ENCODE measurements at regions not wholly inside any gene's neighbourhood (a gene's known extent, or its start where the extent isn't known, plus 50 kb on each side); places are given as distances from the start of the nearest gene placed in this dataset.

DNA sequence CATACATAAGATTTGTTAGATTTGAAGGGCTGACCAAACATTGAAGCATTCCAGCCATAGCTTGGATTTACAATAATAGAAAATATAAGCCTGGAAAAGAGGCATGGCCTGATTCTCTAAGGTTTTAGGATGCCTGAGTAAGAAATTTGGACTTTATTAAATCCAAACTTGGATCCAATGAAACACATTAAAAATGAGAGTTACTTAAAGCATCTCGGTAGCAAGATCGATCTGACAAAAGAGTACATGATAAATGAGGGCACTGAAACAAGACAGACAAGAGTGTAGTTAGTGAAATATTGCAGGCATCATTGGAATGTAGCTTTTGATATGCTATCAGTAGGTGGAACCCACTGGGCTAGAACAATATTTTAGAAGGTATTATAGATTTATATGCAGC, 855.7 kb upstream of the DPPA4 start:
- no peak for DNase-seq (ENCODE audit: low read depth in 1 of 2, low spot score in 1 of 2)

DNA sequence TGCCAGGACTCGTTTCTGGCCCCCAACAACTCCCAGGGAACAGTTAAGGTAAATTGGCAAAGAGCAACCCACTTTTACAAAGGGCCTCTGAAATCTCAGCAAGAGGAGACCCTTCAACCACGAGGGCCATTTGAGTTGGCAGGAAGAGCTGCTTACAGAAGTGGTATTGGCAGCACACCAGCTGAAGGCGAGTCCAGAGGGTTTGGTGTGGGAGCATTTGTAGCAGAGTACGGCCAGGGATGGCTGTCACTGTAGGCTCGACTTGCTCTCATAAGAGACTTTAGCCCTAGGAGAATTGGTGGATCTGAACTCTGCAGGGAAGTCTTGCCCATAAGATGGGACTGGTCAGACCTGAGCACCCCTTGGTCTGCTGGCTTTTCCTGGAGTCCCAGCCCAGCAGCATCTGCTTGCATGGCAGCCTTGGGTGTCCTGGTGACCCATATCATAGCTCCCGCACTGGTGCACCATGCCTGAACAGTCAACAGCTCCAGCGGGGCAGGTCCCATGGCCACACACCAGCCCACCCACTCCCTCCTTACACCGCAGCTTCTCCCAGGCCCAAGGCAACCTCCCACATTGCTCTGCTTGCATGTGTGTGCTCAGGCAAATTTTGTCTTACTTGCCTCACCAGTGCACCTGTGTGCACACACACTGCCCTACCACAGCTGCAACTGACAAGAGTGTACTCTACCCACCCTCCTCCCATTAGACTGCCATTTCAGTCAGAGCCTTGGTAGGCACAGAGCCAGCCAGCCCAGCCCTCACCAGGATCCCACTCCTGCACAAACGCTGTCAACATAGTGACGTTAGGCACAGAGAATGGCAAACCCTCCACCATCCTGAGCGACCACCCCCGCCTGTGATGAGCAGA, 861.6 kb upstream of the DPPA4 start:
- no peak for DNase-seq (ENCODE audit: low read depth in 1 of 2, low spot score in 1 of 2)

DNA sequence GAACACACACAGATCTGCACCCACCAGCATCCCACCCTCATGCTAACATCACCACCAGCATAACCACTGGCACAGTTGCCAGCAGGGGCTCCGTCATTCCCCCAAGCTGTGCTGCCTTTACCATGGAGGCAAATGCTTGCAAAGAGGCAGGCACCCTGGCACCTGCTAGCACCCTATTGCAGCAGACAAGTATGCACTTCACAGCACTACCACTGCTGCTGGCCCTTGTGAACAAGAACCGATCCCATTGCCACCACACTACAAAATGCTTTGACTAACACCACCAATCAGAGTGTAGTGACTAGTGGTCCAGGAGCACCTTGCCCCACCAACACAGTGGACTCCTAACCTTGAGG, 862.2 kb upstream of the DPPA4 start:
- DNase-seq (ENCODE audit: low read depth in 1 of 2, low spot score in 1 of 2) = no peak

DNA sequence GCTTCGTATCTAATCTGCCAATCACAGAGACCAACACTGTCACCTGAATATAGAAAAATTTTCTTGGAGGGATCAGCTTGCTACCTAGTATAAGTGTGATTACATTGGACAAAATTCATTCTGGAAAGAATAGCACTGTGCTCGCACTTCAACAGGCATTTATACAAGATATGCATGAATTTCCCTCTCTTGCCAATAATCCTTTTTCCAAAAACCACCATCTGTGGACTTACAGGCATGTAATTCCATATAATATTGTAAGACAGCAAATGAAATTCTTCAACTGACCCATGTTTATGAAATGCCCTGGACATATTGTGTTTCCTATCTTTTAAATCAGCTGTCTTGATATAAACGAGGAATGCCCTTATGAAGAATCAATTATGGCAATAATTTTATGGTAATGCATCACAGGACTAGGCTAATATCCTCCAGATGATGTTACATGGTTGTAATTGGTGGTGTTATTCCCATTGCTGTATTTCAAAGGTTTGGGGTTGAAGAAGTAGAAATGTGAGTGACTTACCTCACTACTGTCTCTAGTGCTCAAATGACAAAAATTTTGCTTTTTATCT, 861.4 kb upstream of the NECTIN3 start:
- no peak for DNase-seq (ENCODE audit: low read depth in 1 of 2, low spot score in 1 of 2)

DNA sequence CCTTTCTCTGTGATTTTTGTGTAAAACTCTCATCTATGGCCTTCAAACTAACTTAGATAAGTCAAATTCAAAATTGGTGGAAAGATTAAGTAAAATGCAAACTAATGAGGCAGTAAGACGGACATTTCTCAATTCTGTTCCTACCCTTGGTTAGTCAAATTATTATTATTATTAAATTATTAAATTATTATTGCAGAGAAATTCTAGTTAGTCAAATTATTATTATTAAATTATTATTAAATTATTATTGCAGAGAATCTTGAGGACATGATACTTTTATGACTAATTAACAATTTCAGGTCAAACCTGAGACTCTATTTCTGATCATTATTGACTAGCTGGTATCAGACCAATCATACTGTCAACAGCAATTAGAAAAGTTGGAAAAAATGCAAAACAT, 845.0 kb upstream of the NECTIN3 start:
- no peak for DNase-seq (ENCODE audit: low read depth in 1 of 2, low spot score in 1 of 2)

DNA sequence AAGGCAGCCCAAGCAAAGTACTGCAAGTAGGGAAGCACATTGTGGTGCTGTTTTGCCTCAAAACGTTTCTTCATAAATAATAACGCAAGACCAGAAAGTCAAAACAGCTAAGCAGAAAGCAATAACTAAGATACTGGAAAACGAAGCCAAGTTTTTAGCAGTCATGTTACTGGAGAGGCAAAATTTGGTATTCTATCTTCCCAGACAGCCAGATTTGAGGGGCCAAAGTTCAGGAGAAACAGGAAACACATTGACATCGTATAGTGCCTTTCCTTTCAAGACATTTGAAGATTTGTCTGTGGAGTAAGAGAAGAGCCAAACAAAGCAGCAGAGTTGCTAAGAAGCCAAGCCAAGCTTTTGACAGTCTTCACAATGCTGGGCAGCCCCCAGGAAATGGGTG, 843.6 kb upstream of the NECTIN3 start:
- DNase-seq (ENCODE audit: low read depth in 1 of 2, low spot score in 1 of 2) = no peak

DNA sequence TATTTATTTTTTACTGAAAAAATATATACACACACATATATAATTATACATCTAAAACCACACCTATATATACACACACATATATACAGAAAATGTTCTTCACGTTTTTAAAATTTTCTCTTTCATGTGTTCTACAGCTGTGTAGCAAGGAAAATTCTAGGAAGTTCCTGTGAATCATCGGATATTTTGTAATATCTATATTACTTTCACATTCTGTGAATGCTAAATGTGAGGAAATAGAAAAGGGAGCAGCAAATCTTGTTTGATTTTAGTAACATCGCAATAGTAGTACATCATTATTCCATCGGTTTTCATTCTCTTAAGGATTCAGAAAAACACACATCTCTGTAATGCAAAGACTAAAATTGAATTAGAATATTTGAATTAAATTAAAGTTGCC, 836.8 kb upstream of the NECTIN3 start:
- DNase-seq (ENCODE audit: low read depth in 1 of 2, low spot score in 1 of 2) = no peak

DNA sequence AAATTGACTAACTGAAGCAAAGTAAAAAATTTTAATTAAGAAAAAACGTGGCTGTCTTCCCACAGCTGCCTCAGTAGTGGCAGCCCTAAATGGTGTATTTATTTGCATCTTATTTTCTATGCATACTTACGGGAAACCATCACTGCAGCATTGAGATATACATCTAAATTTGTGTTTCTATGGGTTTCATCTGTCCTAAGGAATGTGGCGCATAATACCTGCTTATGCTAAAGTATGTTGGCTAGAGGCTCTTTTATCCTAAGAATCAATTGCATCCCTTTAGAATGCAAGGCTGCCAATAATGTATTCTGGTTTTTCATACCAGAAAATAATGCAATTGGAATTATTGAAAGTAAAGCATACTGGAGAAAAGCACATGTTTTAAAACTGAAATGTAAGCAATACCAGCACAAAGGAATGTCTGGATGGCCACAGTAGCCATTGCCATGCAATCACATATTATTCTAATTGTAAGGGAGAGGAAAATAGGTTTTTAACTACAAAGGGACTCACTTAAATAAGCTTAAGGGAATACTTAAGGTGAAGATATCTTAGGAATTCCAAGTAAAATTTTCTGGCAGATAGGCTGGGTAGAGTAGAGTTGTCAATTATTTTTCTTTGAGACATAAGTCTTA, 834.5 kb upstream of the NECTIN3 start:
- no peak for DNase-seq (ENCODE audit: low read depth in 1 of 2, low spot score in 1 of 2)

DNA sequence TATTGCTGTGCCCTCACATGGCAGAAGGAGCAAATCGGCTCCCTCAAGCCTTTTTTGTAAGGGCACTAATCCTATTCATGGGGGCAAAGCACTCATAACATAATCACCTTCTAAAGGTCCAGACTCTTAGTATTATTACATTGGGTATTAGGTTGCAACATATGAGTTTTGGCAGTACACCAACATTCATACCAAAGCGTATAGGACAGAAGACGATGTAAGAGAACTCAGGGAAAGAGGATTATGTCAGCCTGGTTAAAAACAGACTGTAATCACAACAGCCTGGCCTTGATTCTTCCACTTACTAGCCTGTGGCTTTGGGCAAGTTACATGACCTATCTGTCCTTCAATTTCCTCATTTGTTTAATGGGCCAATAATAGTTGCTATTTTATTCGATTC, 828.5 kb upstream of the NECTIN3 start:
- no peak for DNase-seq (ENCODE audit: low read depth in 1 of 2, low spot score in 1 of 2)

DNA sequence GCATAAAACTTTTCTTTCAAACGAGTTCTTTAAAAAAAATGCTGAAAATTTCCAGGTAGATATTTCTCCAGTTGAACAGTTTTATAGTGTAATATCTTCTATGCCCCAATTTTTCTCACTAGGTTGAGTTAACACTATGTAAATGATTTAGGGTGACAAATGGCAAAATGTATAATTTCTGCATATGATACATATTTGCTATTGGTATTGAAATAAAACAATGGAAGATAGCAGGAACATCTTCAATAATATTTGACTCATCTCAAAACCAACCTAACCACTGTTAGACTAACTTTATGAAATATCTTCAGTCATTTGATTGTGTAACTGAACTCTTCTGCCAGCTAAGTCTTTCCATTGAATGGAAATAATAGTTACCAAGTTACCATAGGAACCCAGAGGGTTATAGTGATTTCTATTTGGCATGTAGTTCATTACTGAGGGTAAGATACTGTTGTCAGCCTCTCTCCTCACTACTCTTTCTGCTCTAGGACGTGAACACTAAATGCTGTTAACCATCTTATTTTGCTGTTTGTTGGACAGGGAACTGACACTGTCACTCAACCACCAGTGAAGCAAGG, 824.7 kb upstream of the NECTIN3 start:
- no peak for DNase-seq (ENCODE audit: low read depth in 1 of 2, low spot score in 1 of 2)

DNA sequence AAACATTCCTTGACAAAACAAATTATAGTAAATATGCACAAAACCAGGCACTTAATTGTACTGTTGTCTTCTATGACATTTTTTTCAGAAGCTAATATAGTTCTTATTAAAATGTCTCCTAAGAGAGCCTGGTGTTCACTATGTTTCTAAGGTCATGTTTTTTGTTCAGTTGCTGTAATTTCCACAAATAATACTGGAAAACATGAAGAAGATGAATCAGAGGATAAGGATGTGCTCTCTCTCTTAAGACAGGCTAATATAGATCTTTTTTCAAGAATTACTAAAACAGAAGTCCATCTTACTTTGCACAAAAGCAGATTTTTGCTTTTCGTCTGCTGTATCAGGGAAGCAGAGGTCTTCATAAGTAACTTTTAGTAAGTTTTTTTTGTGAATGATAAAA, 823.0 kb upstream of the NECTIN3 start:
- DNase-seq (ENCODE audit: low read depth in 1 of 2, low spot score in 1 of 2) = no peak

DNA sequence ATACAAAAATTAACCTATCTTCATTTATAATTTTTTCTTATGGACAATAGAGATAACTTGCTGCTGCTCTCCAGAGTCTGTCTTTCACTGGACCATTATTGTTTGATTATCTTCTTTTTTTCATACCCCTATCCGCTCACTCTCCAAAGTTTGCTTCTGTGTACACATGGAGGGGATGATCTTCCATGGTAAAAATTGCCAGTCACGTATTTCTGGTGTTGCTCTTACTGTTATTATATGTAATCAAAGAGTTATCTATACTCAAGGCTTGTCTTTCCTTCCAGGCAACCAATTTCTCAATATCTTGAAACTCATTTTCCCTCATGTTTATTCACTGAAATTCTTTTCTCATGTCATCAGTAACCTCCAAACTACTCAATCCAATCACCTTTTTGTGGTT, 817.8 kb upstream of the NECTIN3 start:
- no peak for DNase-seq (ENCODE audit: low read depth in 1 of 2, low spot score in 1 of 2)

DNA sequence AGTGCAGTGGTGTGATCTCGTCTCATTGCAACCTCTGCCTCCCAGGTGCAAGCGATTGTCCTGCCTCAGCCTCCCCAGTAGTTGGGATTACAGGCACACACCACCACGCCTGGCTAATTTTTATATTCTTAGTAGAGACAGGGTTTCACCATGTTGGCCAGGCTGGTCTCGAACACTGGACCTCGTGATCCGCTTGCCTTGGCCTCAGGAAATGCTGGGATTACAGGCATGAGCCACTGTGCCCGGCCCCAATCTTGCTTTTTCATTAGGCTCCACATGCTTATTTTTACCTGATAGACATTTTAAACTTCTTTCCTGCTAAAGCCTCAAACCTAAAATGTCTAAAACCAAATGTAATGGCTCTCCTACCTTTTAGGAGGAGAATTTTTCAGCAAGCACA, 817.0 kb upstream of the NECTIN3 start:
- DNase-seq (ENCODE audit: low read depth in 1 of 2, low spot score in 1 of 2) = no peak

DNA sequence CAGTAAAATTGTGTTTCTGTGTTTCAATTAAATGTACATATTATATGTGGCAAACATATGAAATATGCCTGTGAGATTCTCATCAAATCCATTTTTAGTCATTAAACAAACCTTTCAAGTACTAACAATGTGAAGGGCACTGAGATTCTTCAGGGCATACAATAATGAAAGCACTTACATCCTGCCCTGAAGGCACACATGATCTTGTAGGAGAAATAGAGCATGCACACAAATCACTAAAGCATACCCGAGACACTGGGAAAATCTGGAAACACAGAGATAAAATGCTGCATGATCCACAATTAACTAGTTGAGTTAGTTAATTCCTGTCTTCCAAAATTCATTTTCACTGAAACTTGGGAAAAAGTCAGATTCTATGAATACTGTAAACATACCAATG, 810.5 kb upstream of the NECTIN3 start:
- no peak for DNase-seq (ENCODE audit: low read depth in 1 of 2, low spot score in 1 of 2)

DNA sequence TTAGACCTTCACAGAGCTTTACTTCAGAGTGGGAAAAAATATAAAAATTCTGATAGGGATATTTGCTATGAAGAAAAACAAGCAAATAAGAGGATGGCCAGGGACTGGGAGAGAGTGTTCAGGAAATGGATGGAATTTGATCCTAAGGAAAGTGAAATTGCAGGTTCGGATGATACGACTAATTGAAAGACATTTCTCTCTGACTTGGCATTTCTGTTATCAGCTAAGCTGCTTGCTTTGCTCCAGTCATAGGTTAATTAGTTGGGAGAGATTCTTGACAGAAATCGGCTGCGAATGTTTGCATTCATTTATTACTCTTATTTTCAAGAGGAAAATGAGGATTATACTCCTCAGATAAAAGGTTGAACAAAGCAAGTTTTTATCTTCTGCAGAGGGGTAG, 808.7 kb upstream of the NECTIN3 start:
- DNase-seq (ENCODE audit: low read depth in 1 of 2, low spot score in 1 of 2) = no peak

DNA sequence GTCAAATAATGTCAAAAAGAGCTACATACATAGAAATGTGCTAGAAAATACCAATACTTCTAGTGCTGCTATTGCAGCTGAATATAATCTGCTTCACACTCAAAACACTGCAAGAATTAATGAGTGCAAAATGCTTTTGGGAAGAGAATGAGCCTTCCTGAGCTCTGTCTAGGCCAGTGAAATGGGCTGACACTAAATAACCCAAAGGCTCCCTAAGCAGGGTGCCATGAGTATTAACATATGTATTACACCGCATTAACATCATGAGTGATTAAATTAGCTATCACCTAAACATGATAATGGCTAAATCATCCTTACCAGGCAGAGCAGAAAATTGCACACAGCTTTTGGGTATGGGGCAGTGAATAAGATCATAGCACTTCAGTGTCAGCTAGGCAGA, 806.3 kb upstream of the NECTIN3 start:
- no peak for DNase-seq (ENCODE audit: low read depth in 1 of 2, low spot score in 1 of 2)

DNA sequence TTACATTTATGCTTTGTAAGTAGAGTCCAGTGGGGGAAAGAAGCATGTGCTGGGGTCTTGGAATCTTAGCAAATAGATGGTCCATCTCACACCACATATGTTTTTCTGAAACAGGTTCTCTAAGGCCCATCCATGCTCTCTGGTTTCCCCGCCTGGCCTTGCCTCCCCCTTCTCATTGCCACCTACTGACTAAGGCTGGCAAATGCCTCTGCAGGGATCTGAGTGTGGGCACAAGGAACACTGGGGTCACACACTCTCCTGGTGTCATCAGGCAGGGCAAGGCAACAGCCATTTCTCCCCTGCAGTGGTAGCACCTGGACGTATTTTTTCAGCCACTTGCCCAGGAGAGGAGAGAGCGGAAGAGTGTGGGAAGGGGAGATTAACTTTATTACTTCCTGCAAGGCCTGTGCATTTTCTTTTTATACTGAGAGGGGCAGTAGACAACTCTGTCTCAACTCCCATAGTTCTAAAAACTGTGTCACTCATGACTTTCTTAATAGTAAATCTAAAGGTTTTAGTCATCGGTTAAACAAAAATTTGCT, 804.2 kb upstream of the NECTIN3 start:
- no peak for DNase-seq (ENCODE audit: low read depth in 1 of 2, low spot score in 1 of 2)

DNA sequence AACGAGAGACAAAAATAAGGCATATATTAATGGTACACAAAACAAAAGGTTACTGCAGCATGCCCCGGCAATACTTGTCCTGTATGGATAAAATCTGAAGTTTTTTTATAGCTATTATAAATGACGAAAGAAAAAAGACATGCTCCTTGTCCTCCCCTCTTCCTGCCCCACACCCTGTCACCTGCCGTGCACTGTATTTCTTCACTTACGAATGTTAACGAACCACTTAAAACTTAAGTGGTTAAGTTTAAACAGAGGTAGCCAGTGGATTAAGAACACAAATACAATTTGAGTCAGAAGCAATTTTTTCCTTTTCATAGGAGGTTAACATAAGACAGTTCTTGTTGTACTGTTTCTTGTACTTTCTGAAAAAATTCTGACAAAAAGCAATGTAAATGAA, 799.1 kb upstream of the NECTIN3 start:
- no peak for DNase-seq (ENCODE audit: low read depth in 1 of 2, low spot score in 1 of 2)

DNA sequence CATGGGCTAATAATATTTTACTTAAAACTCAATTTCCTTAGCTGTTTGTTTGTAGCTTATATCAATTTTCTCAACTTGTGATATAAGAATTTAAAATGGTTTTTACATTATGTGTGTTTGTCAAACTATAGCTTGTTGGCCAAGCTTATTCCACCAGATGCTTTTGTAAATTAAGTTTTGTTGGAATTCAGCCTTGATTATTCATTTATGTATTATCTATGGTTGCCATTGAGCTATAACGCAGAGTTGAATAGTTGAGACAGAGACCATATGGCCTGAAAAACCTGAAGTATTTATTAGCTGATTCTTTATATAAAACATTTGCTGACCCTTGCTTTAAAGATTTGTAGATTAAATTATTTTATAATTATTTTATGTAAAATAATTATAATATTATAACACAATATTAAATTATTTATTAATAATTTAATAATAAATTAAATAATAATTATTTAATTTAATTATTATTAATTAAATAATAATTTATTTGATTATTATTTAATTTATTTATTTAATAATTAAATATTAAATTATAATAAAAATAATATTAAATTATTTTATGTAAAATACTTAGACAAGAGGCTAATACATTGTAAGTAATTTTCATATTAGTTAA, 779.6 kb upstream of the NECTIN3 start:
- no peak for DNase-seq (ENCODE audit: low read depth in 1 of 2, low spot score in 1 of 2)

DNA sequence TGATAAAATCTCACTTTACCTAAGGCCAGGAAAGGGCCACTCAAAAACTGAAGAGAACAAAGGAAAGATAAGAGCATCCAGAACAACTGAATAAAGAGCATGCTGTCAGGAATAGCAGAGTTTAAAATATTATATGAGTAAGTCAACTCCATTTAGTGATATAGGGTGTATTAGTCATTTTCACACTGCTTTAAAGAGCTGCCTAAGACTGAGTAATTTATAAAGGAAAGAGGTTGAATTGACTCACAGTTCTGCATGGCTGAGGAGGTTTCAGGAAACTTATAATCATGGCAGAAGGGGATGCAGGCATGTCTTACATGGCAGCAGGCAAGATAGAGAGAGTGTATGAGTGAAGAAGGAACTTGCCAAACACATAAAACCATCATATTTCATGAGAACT, 778.0 kb upstream of the NECTIN3 start:
- no peak for DNase-seq (ENCODE audit: low read depth in 1 of 2, low spot score in 1 of 2)

DNA sequence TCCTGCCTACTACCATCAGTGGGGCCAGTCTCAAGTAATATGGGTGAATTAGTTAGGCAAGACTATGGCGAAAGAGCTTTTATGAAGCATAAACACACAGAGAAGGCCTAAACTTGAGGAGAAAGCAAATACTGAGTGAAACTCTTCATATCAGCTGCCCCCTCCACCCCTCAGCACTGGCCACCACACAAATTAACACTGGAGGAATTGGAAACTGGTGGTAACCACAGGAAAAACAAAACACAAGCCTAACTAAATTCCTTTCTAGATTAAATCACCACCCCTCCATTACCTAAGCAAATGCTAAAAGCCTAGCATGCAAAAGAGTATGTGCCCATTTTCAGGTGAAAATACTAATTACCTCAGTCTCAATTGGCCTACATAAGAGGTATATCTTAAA, 774.7 kb upstream of the NECTIN3 start:
- DNase-seq (ENCODE audit: low read depth in 1 of 2, low spot score in 1 of 2) = no peak

DNA sequence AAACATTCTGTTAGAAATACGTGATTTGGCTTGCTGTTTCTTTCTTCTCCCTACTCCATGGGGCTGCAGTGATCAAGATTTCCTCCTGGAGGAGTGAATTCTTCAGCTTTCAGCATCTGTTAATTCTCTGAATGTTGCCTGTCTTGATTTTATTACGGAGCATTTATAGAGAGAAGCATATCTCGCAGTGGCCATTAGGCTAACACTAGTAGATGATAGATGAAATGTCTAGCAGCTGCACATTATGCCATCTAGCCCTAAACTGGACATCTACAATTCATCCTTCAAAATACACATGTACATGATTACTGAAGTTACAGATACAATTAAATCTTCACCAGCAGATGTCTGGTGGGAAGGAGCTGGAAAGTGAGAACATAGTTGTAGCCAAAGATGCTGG, 769.8 kb upstream of the NECTIN3 start:
- DNase-seq (ENCODE audit: low read depth in 1 of 2, low spot score in 1 of 2) = no peak

Data from activated CD4-positive, alpha-beta T cell treated with anti-CD3 and anti-CD28 coated beads, Interleukin-2, amount 50 U/mL, for 24 hours (primary cell).